ENCODE measurements at regions not wholly inside any gene's neighbourhood (a gene's known extent, or its start where the extent isn't known, plus 50 kb on each side); places are given as distances from the start of the nearest gene placed in this dataset.

GRCh38 chr3:16700651-16701050 lies 95.4 kb upstream of the DAZL start:
- Histone ChIP-seq H3K9me3 (ENCODE audit: control insufficient read depth in 4 of 4, low read length in 3 of 4) (no peaks in the 10 kb centered on the region), H3K36me3 (ENCODE audit: control insufficient read depth in 4 of 4, insufficient read depth in 3 of 4, low read depth in 1 of 4, low read length in 3 of 4) (no peaks in the 10 kb centered on the region), H3K9ac (ENCODE audit: low read depth in 1 of 2, low read length in 2 of 2) (no peak overlapping the region), H3K27ac (ENCODE audit: low read depth in 1 of 2, low read length in 2 of 2) (no peak overlapping the region), H3K4me1 (ENCODE audit: control insufficient read depth in 4 of 4, insufficient read depth in 4 of 4, low read length in 3 of 4) (no peaks in the 10 kb centered on the region), H3K27me3 (ENCODE audit: control insufficient read depth in 4 of 4, insufficient read depth in 4 of 4, low read length in 3 of 4) (no peaks in the 10 kb centered on the region), H3K4me3 (ENCODE audit: low read depth in 1 of 3, low read length in 3 of 3) (no peak overlapping the region)
- TF ChIP-seq RXRA (IDR thresholded peaks at IDR 0.05), result no peak
- no peak for TF ChIP-seq FOXA1 (IDR thresholded peaks at IDR 0.05)
- no peak for TF ChIP-seq EGR1 (IDR thresholded peaks at IDR 0.05; ENCODE audit: low read depth in 2 of 2)
- TF ChIP-seq ATF3 (IDR thresholded peaks at IDR 0.05), result no peak
- DNase-seq (ENCODE audit: low spot score), result no peak

GRCh38 chr3:16704941-16705340 lies 99.7 kb upstream of the DAZL start:
- WGBS, result 70% methylated on average over 2 of the region's 2 CpGs
- Histone ChIP-seq H3K4me3 (ENCODE audit: low read depth in 1 of 3, low read length in 3 of 3) (no peak overlapping the region), H3K27me3 (ENCODE audit: control insufficient read depth in 4 of 4, insufficient read depth in 4 of 4, low read length in 3 of 4) (peaks cover 0 to 2% (median 0%) of the 10 kb centered on the region in 4 donors), H3K9ac (ENCODE audit: low read depth in 1 of 2, low read length in 2 of 2) (no peak overlapping the region), H3K4me1 (ENCODE audit: control insufficient read depth in 4 of 4, insufficient read depth in 4 of 4, low read length in 3 of 4) (no peaks in the 10 kb centered on the region), H3K27ac (ENCODE audit: low read depth in 1 of 2, low read length in 2 of 2) (no peak overlapping the region), H3K36me3 (ENCODE audit: control insufficient read depth in 4 of 4, insufficient read depth in 3 of 4, low read depth in 1 of 4, low read length in 3 of 4) (no peaks in the 10 kb centered on the region), H3K9me3 (ENCODE audit: control insufficient read depth in 4 of 4, low read length in 3 of 4) (no peaks in the 10 kb centered on the region)
- TF ChIP-seq HNF4A (conservative IDR thresholded peaks at IDR 0.05) (no peak), JUND (IDR thresholded peaks at IDR 0.05) (no peak), YY1 (IDR thresholded peaks at IDR 0.05) (no peak), CTCF (IDR thresholded peaks at IDR 0.05; ENCODE audit: low read depth, low read length, missing input control) (no peak), RAD21 (IDR thresholded peaks at IDR 0.05) (no peak)
- TF ChIP-seq, protein P1, sequence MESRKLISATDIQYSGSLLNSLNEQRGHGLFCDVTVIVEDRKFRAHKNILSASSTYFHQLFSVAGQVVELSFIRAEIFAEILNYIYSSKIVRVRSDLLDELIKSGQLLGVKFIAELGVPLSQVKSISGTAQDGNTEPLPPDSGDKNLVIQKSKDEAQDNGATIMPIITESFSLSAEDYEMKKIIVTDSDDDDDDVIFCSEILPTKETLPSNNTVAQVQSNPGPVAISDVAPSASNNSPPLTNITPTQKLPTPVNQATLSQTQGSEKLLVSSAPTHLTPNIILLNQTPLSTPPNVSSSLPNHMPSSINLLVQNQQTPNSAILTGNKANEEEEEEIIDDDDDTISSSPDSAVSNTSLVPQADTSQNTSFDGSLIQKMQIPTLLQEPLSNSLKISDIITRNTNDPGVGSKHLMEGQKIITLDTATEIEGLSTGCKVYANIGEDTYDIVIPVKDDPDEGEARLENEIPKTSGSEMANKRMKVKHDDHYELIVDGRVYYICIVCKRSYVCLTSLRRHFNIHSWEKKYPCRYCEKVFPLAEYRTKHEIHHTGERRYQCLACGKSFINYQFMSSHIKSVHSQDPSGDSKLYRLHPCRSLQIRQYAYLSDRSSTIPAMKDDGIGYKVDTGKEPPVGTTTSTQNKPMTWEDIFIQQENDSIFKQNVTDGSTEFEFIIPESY (IDR thresholded peaks at IDR 0.05), result no peak
- TF ChIP-seq, protein P2, sequence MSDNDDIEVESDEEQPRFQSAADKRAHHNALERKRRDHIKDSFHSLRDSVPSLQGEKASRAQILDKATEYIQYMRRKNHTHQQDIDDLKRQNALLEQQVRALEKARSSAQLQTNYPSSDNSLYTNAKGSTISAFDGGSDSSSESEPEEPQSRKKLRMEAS (IDR thresholded peaks at IDR 0.05), result no peak
- TF ChIP-seq, protein P3, sequence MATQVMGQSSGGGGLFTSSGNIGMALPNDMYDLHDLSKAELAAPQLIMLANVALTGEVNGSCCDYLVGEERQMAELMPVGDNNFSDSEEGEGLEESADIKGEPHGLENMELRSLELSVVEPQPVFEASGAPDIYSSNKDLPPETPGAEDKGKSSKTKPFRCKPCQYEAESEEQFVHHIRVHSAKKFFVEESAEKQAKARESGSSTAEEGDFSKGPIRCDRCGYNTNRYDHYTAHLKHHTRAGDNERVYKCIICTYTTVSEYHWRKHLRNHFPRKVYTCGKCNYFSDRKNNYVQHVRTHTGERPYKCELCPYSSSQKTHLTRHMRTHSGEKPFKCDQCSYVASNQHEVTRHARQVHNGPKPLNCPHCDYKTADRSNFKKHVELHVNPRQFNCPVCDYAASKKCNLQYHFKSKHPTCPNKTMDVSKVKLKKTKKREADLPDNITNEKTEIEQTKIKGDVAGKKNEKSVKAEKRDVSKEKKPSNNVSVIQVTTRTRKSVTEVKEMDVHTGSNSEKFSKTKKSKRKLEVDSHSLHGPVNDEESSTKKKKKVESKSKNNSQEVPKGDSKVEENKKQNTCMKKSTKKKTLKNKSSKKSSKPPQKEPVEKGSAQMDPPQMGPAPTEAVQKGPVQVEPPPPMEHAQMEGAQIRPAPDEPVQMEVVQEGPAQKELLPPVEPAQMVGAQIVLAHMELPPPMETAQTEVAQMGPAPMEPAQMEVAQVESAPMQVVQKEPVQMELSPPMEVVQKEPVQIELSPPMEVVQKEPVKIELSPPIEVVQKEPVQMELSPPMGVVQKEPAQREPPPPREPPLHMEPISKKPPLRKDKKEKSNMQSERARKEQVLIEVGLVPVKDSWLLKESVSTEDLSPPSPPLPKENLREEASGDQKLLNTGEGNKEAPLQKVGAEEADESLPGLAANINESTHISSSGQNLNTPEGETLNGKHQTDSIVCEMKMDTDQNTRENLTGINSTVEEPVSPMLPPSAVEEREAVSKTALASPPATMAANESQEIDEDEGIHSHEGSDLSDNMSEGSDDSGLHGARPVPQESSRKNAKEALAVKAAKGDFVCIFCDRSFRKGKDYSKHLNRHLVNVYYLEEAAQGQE (IDR thresholded peaks at IDR 0.05), result no peak
- no peak for DNase-seq (ENCODE audit: low spot score)

Data from liver (tissue), 8 donors.